GM21786 (cell line): ENCODE measurements at regions not wholly inside any gene's neighbourhood (a gene's known extent, or its start where the extent isn't known, plus 50 kb on each side); places are given as distances from the start of the nearest gene placed in this dataset.

Experiments
- ATAC-seq: cut with Tn5 transposase; IDR thresholded peaks from one replicate; pipeline ENCODE4 v1.9.1; 2021; ENCODE audit not compliant: unreplicated experiment

GRCh38 chr12:127550271-127550670 lies 716.7 kb upstream of the TMEM132C start:
- no peak for ATAC-seq

- ATAC-seq, result no peak
Measured at GRCh38 chr12:127552838-127553237, 714.1 kb upstream of the TMEM132C start.

- ATAC-seq, result no peak
Measured at GRCh38 chr12:127555071-127555470, 711.9 kb upstream of the TMEM132C start.

DNA sequence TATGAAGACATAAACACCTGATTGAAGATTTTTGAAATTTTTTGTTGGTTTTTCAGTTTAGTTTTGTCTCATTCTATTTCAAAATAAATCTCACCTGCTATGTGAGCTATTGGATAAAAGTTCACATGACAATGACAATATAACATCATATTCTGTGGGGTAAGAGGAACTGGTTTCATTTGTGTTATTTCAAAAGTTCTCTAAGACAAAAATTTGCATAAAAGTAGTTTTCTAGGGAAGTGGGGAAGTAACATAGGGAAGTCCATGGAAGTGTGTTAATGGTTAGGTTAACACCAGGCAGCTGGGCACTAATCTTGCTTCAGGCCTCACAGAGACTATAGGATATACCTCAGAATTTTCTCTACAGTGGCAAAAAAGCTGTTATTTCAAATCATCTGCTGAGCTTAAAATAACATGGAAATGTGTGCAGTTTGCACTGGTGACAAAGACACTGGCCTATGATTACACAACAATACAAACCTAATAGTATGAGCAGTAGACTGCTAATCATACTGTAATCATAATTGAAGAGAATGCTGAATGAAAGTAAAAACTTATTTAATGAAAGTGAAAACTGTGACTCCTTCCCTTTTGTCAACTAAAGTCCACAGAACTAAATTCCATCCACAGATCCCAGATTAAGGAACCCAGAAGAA lies 710.6 kb upstream of the TMEM132C start:
- no peak for ATAC-seq

DNA sequence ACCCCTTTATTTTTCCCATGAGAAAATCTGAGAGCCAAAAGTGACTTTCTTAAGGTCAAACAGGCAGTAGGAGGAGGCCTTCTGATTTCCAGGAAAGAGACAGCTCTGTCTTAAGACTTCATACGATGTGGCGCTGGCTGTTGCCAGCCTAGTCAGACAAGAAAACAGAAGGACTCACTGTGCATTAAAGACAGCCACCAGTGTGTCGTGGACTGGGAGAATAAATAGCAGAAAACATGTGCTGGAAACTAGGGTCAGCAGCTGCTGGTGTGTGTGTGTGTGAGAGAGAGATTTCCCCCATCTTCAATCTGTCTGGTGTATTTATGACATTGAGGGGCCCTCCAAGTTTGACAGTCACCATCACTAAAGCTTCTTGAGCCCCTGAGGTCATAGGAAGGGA lies 708.6 kb upstream of the TMEM132C start:
- ATAC-seq, result no peak

DNA sequence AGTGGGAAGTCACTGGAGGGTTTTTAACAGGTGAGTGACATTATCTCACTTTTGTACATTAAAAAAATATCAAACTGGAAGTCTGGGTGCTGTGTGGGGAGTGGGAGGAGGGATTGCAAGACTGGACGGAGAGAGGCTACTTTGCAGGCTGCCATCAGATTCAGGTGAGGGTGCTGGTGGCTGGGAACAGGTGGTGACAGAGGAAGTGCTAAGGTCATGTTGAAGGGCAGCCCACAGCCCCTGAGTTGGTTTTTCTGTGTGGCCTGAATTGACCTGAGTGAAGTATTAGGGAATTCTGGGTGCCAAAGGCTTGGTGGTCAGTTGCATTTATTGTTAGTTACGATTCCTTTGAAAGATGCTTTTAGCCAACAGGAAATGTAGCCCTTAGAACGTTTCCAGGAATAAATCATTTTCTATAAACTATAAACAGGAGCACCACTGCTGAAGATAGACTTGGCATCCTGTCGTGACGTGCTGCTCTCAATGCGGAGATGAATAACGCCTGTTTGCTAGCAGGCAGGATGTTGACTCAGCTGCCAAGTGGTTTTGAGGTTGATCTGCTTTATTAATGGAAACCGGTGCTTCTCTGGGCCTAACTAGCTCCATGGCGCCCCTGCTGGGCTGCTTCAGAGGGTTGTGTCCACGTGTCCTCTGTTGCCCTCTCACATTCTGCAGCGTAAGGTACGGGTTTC lies 707.5 kb upstream of the TMEM132C start:
- ATAC-seq, result peak; percentile 89

- no peak for ATAC-seq
Measured at GRCh38 chr12:127560041-127560478, 706.9 kb upstream of the TMEM132C start.

DNA sequence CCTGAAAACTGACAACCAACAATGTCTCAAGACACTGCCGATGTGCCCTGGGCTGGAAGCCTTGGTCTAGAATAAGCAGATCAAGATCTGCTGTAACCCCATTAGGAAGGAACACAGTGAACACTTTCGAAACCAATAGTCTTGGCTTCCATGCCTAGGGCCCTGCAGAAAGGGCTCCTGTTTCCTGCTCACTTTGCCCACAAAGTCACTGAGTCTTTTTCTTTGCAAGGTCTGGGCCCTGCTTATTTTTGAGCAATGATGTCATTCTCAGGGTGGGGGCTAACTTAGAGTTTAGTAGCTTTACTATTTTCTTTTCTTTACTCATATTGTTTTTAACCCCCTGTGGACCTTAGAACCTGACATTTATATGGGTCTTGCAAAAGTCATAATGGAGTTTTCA lies 704.2 kb upstream of the TMEM132C start:
- no peak for ATAC-seq

GRCh38 chr12:127565241-127565640 lies 701.7 kb upstream of the TMEM132C start:
- ATAC-seq, result no peak

DNA sequence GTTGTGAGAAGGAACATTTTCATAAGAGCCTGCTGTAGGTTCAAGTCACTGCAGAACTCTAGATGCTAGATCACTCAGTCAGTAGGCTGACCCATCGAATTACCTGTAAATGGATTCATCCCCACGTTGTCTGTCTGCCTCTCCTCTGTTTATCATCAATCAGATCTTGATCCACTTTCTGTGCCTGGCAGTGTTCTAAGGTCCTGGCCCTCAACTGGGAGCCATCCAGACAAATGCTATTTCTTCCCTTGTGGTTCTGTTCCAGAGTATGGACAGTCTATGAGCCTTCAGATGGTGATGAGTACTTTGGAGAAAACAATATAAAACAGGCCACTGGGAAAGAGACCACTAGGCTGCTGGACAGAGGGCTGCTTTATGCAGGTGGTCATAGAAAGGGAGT lies 699.4 kb upstream of the TMEM132C start:
- no peak for ATAC-seq

GRCh38 chr12:127570387-127570786 lies 696.6 kb upstream of the TMEM132C start:
- no peak for ATAC-seq

GRCh38 chr12:127570793-127571360 lies 696.1 kb upstream of the TMEM132C start:
- no peak for ATAC-seq

DNA sequence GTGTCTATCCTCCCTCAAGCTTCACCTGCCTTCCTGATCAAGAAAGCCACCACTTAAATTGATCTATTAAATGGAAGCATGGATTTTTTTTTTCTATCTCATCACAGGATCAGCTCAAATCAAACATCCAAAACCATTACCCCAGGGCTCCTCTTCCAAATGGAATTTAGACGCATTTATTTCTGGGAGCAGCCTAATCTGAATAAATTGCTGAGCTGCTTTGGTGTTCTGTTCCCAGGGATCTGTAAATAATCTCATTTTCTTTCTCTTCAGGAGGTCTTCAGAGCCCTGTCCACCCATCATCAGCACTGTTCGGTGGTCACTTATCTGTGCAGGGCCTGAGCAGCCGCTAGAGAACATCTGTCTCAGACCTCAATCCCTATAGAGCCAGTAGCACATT lies 695.4 kb upstream of the TMEM132C start:
- no peak for ATAC-seq

DNA sequence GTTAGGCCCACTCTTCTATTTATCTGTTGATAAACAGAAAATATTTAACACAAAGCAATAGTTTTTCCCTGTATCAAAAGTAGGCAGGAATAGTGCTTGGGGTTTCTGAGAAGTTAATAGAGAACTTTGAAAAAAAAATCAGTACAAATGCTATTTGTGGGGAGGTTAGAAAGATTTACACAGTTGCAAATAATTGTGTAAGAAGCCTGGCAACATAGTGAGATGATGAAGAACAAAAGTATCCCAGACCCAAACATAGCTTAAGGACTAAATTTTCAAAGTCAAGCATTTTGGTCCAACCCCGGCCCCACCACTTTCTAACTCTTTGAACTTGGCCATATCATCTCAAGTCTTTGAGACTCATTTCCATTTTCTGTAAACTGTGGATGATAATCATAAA lies 687.5 kb upstream of the TMEM132C start:
- ATAC-seq, result no peak

GRCh38 chr12:127582074-127582473 lies 684.9 kb upstream of the TMEM132C start:
- no peak for ATAC-seq

GRCh38 chr12:127583041-127583440 lies 683.9 kb upstream of the TMEM132C start:
- no peak for ATAC-seq

DNA sequence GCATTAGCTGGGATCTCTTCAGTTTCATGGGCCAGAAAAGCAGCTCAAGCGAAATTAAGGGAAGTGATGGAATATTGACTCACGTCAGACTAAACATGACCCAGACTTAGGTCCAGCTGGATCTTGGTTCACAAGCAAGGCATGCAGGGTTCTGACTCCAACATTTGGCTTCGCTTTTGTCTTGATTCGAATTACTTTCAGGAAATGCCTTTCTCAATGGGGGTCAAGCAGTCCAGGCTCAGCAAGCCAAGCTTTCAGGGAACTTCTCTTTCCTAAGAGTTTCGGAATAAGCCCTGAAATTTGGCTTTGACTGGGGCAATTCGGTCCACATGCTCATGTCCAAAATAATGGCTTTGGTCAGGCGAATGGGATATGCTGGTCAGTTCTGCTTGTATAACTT lies 678.7 kb upstream of the TMEM132C start:
- no peak for ATAC-seq

DNA sequence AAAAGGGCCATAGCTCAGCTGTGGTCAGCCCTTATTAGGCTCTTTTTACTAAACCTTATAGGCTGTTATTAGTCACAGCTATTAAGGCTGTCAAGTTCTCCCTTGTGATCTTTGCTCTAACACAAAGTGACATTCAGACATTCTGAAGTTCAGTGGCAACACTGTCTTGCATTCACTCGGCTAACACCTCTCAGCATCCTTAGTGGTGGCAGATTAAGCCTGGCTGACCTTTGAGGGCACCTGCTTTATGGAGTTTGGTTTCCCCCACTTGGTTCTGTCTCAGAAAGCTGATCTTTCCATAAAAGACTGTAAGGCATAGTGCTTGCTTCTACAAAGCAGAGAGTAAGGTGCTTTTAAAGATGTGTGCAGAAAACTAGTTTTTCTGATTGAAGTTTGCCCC lies 677.4 kb upstream of the TMEM132C start:
- no peak for ATAC-seq

DNA sequence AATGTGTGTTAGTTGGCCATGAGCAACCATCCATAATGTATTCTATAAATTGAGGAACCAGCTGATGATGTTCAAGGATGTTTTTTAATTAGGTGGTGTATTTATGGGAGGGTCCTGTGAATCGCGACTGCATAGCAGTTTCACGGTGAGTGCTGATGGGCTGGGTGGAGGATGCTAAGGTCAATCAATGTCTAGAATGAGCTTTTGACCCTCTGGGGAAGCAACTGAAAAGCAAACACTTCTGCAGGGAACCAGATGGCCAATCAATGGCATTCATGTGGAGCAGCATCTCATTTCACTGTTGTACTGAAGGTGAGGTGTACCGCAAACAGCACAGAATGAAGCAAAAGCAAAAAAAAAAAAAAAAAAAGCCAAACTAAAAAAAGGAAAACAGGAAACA lies 676.1 kb upstream of the TMEM132C start:
- no peak for ATAC-seq

GRCh38 chr12:127592245-127592644 lies 674.7 kb upstream of the TMEM132C start:
- ATAC-seq, result no peak

DNA sequence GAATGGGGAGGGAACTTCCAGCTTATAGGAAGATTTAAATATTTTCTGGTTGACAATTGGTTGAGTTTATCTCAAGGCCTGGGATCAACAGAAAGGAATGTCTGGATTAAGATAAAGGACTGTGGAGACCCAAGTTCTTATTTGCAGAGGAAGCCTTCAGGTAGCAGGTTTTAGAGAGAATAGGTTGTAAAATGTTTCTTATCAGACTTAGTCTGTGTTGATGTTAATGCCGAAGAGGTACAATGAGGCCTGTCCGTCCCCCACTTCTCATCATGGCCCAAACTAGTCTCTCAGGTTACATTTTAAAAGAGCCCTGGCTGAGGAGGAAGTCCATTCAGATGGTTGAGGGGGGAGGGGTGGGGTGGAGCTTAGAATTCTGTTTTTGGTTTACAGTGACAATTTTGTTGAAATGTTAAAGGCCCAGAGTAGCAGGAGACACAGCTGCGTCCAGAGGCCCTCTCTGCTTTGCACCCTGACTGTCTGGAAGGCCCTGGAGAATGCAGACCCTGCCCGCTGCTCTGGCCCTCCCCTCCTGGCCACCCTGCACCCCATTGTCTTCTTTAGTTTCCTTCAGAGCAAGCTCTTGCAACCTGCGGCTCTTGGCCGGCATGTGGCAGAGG lies 672.5 kb upstream of the TMEM132C start:
- ATAC-seq, result no peak

GRCh38 chr12:127595506-127595905 lies 671.5 kb upstream of the TMEM132C start:
- no peak for ATAC-seq
